GM13977 (cell line): ENCODE measurements at regions not wholly inside any gene's neighbourhood (a gene's known extent, or its start where the extent isn't known, plus 50 kb on each side); places are given as distances from the start of the nearest gene placed in this dataset.

ENCODE experiments used
- DNase-seq: peaks from one replicate; pipeline ENCODE4 v3.0.0; 2012; ENCODE audit warnings: low spot score
- CTCF ChIP-seq: IDR thresholded peaks from 2 replicates; pipeline ENCODE4 v1.5.1; 2012; ENCODE audit warnings: mild to moderate bottlenecking, control low read depth; ENCODE audit not compliant: insufficient read depth; ENCODE audit errors: extremely low read depth, missing control alignments
- in situ Hi-C: fragments of 300-500 bp; cut with MboI; formaldehyde crosslinking; loops from one replicate; pipeline ENCODE4 v1.12.0; 2022; ENCODE audit warnings: low sequenced_read_pairs, low pct_unique_long_range_greater_than_20kb, mixed read lengths, inconsistent platforms; ENCODE audit not compliant: unreplicated experiment

DNA sequence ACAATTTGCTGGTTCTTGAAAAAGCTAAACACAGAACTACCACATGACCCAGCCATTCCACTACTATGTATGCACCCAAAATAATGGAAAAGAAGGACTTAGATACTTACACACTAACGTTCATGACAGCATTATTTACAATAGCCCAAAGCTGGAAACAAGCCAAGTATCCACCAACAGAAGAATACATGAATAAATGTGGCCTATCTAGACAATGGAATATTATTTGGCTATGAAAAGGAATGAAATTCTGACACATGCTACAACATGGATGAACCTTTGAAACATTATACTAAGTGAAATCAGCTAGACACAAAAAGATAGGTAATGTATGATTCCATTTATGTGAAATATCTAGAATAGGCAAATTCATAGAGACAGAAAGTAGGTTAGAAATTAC, 67.4 kb upstream of the EXOC4 start:
- TF ChIP-seq CTCF: no peak
- in situ Hi-C loops: no loop called here
- no peak for DNase-seq

GRCh38 chr7:133186060-133186459, 66.8 kb upstream of the EXOC4 start:
- no peak for DNase-seq
- in situ Hi-C loops: no loop called here
- no peak for TF ChIP-seq CTCF

DNA sequence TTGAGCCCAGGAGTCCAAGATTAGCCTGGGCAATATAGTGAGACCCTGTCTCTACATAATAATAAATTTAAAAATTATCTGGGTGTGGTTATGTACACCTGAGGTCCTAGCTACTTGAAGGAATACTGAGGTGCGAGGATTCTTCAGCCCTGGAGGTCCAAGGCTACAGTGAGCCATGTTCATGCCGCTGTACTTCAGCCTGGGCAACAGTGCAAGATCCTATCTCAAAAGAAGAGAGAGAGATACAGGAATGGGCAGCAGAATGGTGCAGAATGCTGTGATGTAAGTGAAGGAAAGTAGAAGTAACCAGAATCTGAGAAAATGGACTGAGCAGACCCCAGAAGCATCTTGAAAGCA, 62.7 kb upstream of the EXOC4 start:
- TF ChIP-seq CTCF: no peak
- no peak for DNase-seq
- in situ Hi-C loops: no loop called here

DNA sequence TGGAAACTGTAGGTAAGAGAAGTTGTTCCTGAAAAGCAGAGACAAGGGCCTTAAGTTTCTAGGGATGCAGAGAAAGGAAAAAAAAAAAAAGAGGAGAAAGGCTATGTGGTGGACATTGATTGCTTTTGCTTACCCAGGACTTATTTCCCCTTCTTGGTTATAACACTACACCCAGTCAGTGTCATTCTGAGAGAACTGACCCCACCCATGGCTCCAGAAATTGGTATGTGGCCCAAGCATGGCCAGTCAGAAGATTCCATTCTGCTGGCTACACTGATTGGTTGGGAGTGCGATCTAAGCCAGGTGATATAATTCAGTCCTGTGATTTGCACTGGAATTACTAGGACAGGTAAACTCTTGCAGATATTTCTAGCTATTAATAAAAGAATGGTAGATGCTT, 62.2 kb upstream of the EXOC4 start:
- in situ Hi-C loops: no loop called here
- no peak for TF ChIP-seq CTCF
- no peak for DNase-seq

- in situ Hi-C loops: no loop called here
- DNase-seq: no peak
- TF ChIP-seq CTCF: no peak
These were observed 61.1 kb upstream of the EXOC4 start for GRCh38 chr7:133191787-133192186.

DNA sequence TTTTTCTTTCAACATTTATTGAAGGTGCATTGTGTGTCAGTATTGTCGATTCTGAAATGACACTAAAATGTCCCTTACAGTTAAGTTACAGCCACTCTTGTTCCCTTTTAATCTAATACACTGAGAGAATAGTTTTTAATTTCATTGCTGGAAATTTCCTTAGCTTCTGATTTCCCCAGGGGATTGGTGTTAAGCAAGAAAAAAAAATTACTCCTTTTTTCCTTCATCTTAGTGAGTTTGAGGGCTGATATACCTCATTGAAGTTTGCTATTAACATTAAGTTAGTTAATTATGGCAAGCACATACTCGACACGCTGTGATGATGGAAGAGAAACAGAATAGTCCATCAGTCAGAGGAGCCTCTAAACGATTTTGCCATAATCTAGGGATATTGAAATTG, 57.0 kb upstream of the EXOC4 start:
- in situ Hi-C loops: no loop called here
- no peak for DNase-seq
- no peak for TF ChIP-seq CTCF
